Lung (tissue), 11 donors: ENCODE measurements at regions not wholly inside any gene's neighbourhood (a gene's known extent, or its start where the extent isn't known, plus 50 kb on each side); places are given as distances from the start of the nearest gene placed in this dataset.
A peak's percentile ranks its signal among the peaks of the same experiment; 100 is the strongest.
"Not testable (repeated sequence)": the region's sequence is repeated elsewhere in the genome, so short reads cannot be mapped to it uniquely, and the experiment has no call there.

Source experiments
- ATAC-seq: fragments of 200-7000 bp; cut with Tn5 transposase; one replicate; pipeline ENCODE4 v1.9.1; 2020; ENCODE audit warnings: moderate number of reproducible peaks; ENCODE audit not compliant: insufficient read depth, low FRiP score
- DNase-seq, 3 donors: peaks; one replicate each; pipeline ENCODE4 v3.0.0-alpha.2; 2013 to 2017
- H3K27ac ChIP-seq, 2 donors: one replicate each; pipeline ENCODE4 v1.5.1; 2013; ENCODE audit warnings: mild to moderate bottlenecking in 2 of 2, moderate library complexity in 2 of 2, control low read depth in 1 of 2, inconsistent platforms in 1 of 2, low read depth in 1 of 2, low read length in 1 of 2
- H3K27me3 ChIP-seq, 3 donors: one replicate each; pipeline ENCODE4 v1.5.1; 2013; ENCODE audit warnings: low read length in 2 of 3; ENCODE audit not compliant: control insufficient read depth in 3 of 3, insufficient read depth in 3 of 3
- H3K36me3 ChIP-seq, 4 donors: one replicate each; pipeline ENCODE4 v1.5.1; 2013; ENCODE audit warnings: low read length in 4 of 4, mild to moderate bottlenecking in 1 of 4, moderate library complexity in 1 of 4; ENCODE audit not compliant: control insufficient read depth in 4 of 4, insufficient read depth in 4 of 4
- H3K4me1 ChIP-seq, 5 donors: one replicate each; pipeline ENCODE4 v1.5.1; 2013; ENCODE audit warnings: low read length in 5 of 5, mild to moderate bottlenecking in 2 of 5, moderate library complexity in 1 of 5; ENCODE audit not compliant: control insufficient read depth in 5 of 5, insufficient read depth in 5 of 5
- H3K4me3 ChIP-seq: one replicate; pipeline ENCODE4 v1.5.1; 2013; ENCODE audit warnings: mild to moderate bottlenecking, control low read depth, moderate library complexity
- H3K9ac ChIP-seq, 2 donors: one replicate each; pipeline ENCODE4 v1.5.1; 2013; ENCODE audit warnings: low read length in 2 of 2, control low read depth in 1 of 2; ENCODE audit not compliant: insufficient read depth in 1 of 2
- H3K9me3 ChIP-seq, 4 donors: one replicate each; pipeline ENCODE4 v1.5.1; 2013; ENCODE audit warnings: low read length in 3 of 4, mild to moderate bottlenecking in 1 of 4, moderate library complexity in 1 of 4; ENCODE audit not compliant: control insufficient read depth in 4 of 4, insufficient read depth in 3 of 4
- CTCF ChIP-seq: IDR thresholded peaks from 2 replicates; pipeline ENCODE4 v1.5.1; 2012; ENCODE audit warnings: mild to moderate bottlenecking; ENCODE audit errors: control extremely low read depth, extremely low read depth
- WGBS, 2 donors: extraction: QIAGEN DNeasy Blood & Tissue Kit; methylation state at CpG; one replicate each; pipeline ENCODE4 v1.1.7; 2013; 5-methylcytosine and 5-hydroxymethylcytosine counted together
- donor health status: control.
- donor health status: control.
- donor health status: Bipolar disorder and iron deficiency.
- donor health status: healthy.
- donor health status: DM: yes; HTN: yes; CAD: no.

DNA sequence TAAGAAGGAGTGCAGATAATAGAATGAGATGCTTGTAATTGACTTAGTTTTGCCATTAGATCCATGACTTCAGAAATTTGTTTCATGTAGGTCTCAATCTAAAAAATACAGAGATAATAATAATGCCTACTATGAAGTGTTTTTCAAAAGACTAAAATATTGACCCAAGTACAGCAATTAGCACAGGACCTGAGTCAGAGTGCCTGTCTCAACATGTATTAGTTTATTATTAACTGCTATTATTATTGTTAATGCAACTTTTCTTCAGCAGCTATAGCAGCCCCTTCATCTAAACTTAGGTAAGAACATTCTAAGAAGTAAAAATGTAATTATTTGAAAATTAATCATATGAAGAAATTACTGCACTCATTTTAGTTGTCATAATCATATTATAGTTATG, 82.9 kb upstream of the HGF start:
- ATAC-seq, result no peak
- no peak for DNase-seq
- peaks cover 0 to 4% (median 1%) of the 10 kb centered on the region in 4 donors for H3K9me3 ChIP-seq
- no peaks in the 10 kb centered on the region for H3K36me3 ChIP-seq
- H3K27ac ChIP-seq, result no peak overlapping the region
- no peaks in the 10 kb centered on the region for H3K4me1 ChIP-seq
- no peaks in the 10 kb centered on the region for H3K27me3 ChIP-seq
- TF ChIP-seq CTCF, result no peak
- H3K9ac ChIP-seq, result no peak overlapping the region
- no peak overlapping the region for H3K4me3 ChIP-seq

DNA sequence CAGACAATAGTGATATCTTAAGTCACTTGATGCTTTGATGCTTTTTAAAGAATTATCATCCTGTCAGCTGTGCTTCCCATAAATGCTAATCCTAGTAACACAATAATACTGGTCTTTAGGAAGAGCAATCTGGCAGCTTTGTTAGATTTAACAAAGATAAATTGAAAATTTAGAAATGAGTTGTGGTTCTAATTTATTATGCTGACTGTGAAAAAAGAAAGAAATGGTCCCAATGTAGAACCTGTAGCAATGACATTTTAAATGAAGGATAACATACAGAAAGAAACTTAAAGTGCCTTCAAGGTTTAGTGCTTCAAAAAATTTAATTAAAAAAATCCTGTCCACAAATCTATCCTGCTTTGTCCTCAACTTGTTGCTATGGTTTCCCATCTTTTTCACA, 81.6 kb upstream of the HGF start:
- no peaks in the 10 kb centered on the region for H3K36me3 ChIP-seq
- H3K27me3 ChIP-seq, result no peaks in the 10 kb centered on the region
- H3K27ac ChIP-seq, result no peak overlapping the region
- H3K4me1 ChIP-seq, result peaks cover 0 to 4% (median 0%) of the 10 kb centered on the region in 5 donors
- H3K4me3 ChIP-seq, result no peak overlapping the region
- H3K9me3 ChIP-seq, result peaks cover 0 to 2% (median 0%) of the 10 kb centered on the region in 4 donors
- no peak for TF ChIP-seq CTCF
- DNase-seq (no peak), ATAC-seq (no peak)
- no peak overlapping the region for H3K9ac ChIP-seq

GRCh38 chr7:81846398-81846797, 76.6 kb upstream of the HGF start:
- H3K27me3 ChIP-seq, result no peaks in the 10 kb centered on the region
- no peaks in the 10 kb centered on the region for H3K36me3 ChIP-seq
- no peak overlapping the region for H3K27ac ChIP-seq
- DNase-seq, result peak in 2 of 3 donors; percentile 22 to 52
- H3K9ac ChIP-seq, result no peak overlapping the region
- peaks cover 0 to 2% (median 0%) of the 10 kb centered on the region in 4 donors for H3K9me3 ChIP-seq
- H3K4me1 ChIP-seq, result peaks cover 0 to 11% (median 0%) of the 10 kb centered on the region in 5 donors
- ATAC-seq, result peak; percentile 58
- no peak overlapping the region for H3K4me3 ChIP-seq
- WGBS, 2 donors, result 14 to 38% methylated on average over 1 of the region's 1 CpG
- TF ChIP-seq CTCF, result no peak

DNA sequence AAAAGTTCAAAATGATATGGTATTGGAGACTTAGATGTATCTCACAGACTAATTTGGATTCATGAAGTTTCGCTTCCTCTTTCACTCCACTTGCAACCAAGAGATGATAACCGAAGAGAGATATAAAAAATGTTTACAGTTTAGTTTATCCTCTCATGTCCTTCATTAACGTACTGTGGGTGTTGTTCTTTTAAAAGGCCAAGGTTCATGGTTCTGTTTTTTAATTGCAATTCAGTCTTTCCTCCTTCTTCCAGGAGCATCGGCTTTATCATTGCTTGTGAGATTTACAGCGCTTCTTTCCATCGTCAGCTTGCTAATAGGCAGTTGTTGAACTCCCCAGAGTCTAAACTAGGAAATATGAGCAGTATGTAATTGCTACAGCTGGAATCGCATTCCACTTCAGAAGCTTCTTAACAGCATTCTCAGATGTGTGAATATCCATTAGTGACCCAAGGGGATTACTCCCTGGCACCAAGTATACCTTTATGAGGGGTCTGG, 75.9 kb upstream of the HGF start:
- DNase-seq (peak in 2 of 3 donors; percentile 47 to 56), ATAC-seq (no peak)
- Histone ChIP-seq H3K9ac (no peak overlapping the region), H3K27ac (peak overlapping the region; percentile 21 to 52), H3K36me3 (no peaks in the 10 kb centered on the region), H3K27me3 (no peaks in the 10 kb centered on the region), H3K4me1 (peaks cover 0 to 11% (median 0%) of the 10 kb centered on the region in 5 donors), H3K4me3 (no peak overlapping the region), H3K9me3 (peaks cover 0 to 2% (median 0%) of the 10 kb centered on the region in 4 donors)
- no peak for TF ChIP-seq CTCF
- WGBS, 2 donors, result 35 to 38% methylated on average over 7 of the region's 7 CpGs

DNA sequence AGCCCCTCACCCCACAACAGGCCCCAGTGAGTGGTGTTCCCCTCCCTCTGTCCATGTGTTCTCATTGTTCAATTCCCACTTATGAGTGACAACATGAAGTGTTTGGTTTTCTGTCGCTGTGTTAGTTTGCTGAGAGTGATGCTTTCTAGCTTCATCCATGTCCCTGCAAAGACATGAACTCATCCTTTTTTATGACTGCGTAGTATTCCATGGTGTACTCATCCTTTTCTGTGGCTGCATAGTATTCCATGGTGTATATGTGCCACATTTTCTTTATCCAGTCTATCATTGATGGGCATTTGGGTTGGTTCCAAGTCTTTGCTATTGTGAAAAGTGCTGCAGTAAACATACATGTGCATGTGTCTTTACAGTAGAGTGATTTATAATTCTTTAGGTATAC, 73.8 kb upstream of the HGF start:
- not testable (repeated sequence) for H3K27me3 ChIP-seq, DNase-seq, H3K27ac ChIP-seq, H3K9me3 ChIP-seq, H3K9ac ChIP-seq, H3K4me3 ChIP-seq, ATAC-seq, H3K36me3 ChIP-seq
- H3K4me1 ChIP-seq, result peaks cover 0 to 11% (median 0%) of the 10 kb centered on the region in 5 donors
- WGBS, 2 donors, result 87 to 96% methylated on average over 2 of the region's 2 CpGs
